ENCODE measurements at regions not wholly inside any gene's neighbourhood (a gene's known extent, or its start where the extent isn't known, plus 50 kb on each side); places are given as distances from the start of the nearest gene placed in this dataset.

GRCh38 chr3:80350771-80351170 lies 583.0 kb upstream of the ROBO1 start:
- ChIA-PET CTCF (ENCODE audit: unreplicated experiment) (no interaction called here), POLR2A (interaction anchor here (1.4 kb wide), 1 partner anchor 11 kb away, joined by 4 read pairs; no protein-coding TSS in a partner anchor)
- no peaks in the 10 kb centered on the region for H3K9me3 ChIP-seq (ENCODE audit: low read length)
- H3K4me1 ChIP-seq (ENCODE audit: insufficient read depth, low read length, poor library complexity, severe bottlenecking): no peaks in the 10 kb centered on the region
- TF ChIP-seq CTCF (conservative IDR thresholded peaks at IDR 0.05; ENCODE audit: low read length): no peak
- TF ChIP-seq EZH2phosphoT487 (IDR thresholded peaks at IDR 0.05; ENCODE audit: borderline replicate concordance, low read depth, low read length): no peak
- H3K79me2 ChIP-seq (ENCODE audit: insufficient read depth, low read depth, low read length): no peaks in the 10 kb centered on the region
- intact Hi-C loops (cut with micrococcal nuclease; ENCODE audit: unreplicated experiment): no loop called here
- no peaks in the 10 kb centered on the region for H4K20me1 ChIP-seq (ENCODE audit: insufficient read depth, low read length)
- no peak overlapping the region for H2AFZ ChIP-seq (ENCODE audit: low read length)
- DNase-seq (ENCODE audit: low spot score): no peak
- no peak overlapping the region for H3K4me2 ChIP-seq (ENCODE audit: low read length)
- no peaks in the 10 kb centered on the region for H3K36me3 ChIP-seq (ENCODE audit: insufficient read depth, low read length)
- H3K4me3 ChIP-seq (ENCODE audit: low read depth, low read length, poor library complexity, severe bottlenecking): no peak overlapping the region
- BruUV-seq (replicated peaks): no TSS peak
- H3K27ac ChIP-seq (ENCODE audit: low read depth, low read length, poor library complexity, severe bottlenecking): no peak overlapping the region
- H3K9me2 ChIP-seq (ENCODE audit: insufficient read depth, low read length): no peaks in the 10 kb centered on the region

- Histone ChIP-seq H4K20me1 (ENCODE audit: insufficient read depth, low read length) (no peaks in the 10 kb centered on the region), H2AFZ (ENCODE audit: low read length) (no peak overlapping the region), H3K9me3 (ENCODE audit: low read length) (no peaks in the 10 kb centered on the region), H3K4me2 (ENCODE audit: low read length) (no peak overlapping the region), H3K4me3 (ENCODE audit: low read depth, low read length, poor library complexity, severe bottlenecking) (no peak overlapping the region), H3K9me2 (ENCODE audit: insufficient read depth, low read length) (no peaks in the 10 kb centered on the region), H3K27ac (ENCODE audit: low read depth, low read length, poor library complexity, severe bottlenecking) (no peak overlapping the region), H3K4me1 (ENCODE audit: insufficient read depth, low read length, poor library complexity, severe bottlenecking) (no peaks in the 10 kb centered on the region), H3K36me3 (ENCODE audit: insufficient read depth, low read length) (no peaks in the 10 kb centered on the region), H3K79me2 (ENCODE audit: insufficient read depth, low read depth, low read length) (no peaks in the 10 kb centered on the region)
- TF ChIP-seq EZH2phosphoT487 (IDR thresholded peaks at IDR 0.05; ENCODE audit: borderline replicate concordance, low read depth, low read length): no peak
- TF ChIP-seq CTCF (conservative IDR thresholded peaks at IDR 0.05; ENCODE audit: low read length): no peak
- POLR2A ChIA-PET: interaction anchor here (0.6 kb wide), 1 partner anchor 42 kb away, joined by 3 read pairs; no protein-coding TSS in a partner anchor
- no peak for DNase-seq (ENCODE audit: low spot score)
- CTCF ChIA-PET (ENCODE audit: unreplicated experiment): no interaction called here
- no TSS peak for BruUV-seq (replicated peaks)
- intact Hi-C loops (cut with micrococcal nuclease; ENCODE audit: unreplicated experiment): no loop called here
Observed at GRCh38 chr3:80338366-80338765, 570.6 kb upstream of the ROBO1 start.

GRCh38 chr3:80334534-80334933 lies 566.7 kb upstream of the ROBO1 start:
- Histone ChIP-seq H3K9me3 (ENCODE audit: low read length) (no peaks in the 10 kb centered on the region), H4K20me1 (ENCODE audit: insufficient read depth, low read length) (no peaks in the 10 kb centered on the region), H3K4me1 (ENCODE audit: insufficient read depth, low read length, poor library complexity, severe bottlenecking) (no peaks in the 10 kb centered on the region), H3K4me2 (ENCODE audit: low read length) (no peak overlapping the region), H2AFZ (ENCODE audit: low read length) (no peak overlapping the region), H3K79me2 (ENCODE audit: insufficient read depth, low read depth, low read length) (no peaks in the 10 kb centered on the region), H3K9me2 (ENCODE audit: insufficient read depth, low read length) (no peaks in the 10 kb centered on the region), H3K4me3 (ENCODE audit: low read depth, low read length, poor library complexity, severe bottlenecking) (no peak overlapping the region), H3K36me3 (ENCODE audit: insufficient read depth, low read length) (no peaks in the 10 kb centered on the region), H3K27ac (ENCODE audit: low read depth, low read length, poor library complexity, severe bottlenecking) (no peak overlapping the region)
- no TSS peak for BruUV-seq (replicated peaks)
- CTCF ChIA-PET (ENCODE audit: unreplicated experiment): no interaction called here
- TF ChIP-seq CTCF (conservative IDR thresholded peaks at IDR 0.05; ENCODE audit: low read length): no peak
- no peak for TF ChIP-seq EZH2phosphoT487 (IDR thresholded peaks at IDR 0.05; ENCODE audit: borderline replicate concordance, low read depth, low read length)
- intact Hi-C loops (cut with micrococcal nuclease; ENCODE audit: unreplicated experiment): no loop called here
- DNase-seq (ENCODE audit: low spot score): no peak
- POLR2A ChIA-PET: no interaction called here
